ENCODE measurements at regions not wholly inside any gene's neighbourhood (a gene's known extent, or its start where the extent isn't known, plus 50 kb on each side); places are given as distances from the start of the nearest gene placed in this dataset.

GRCh38 chr7:96949766-96950165, 55.6 kb upstream of the DLX6 start:
- no peaks in the 10 kb centered on the region for H3K4me1 ChIP-seq (ENCODE audit: insufficient read depth, insufficient read length)
- no peak for DNase-seq (ENCODE audit: low read depth, low spot score)
- no peak overlapping the region for H3K4me3 ChIP-seq (ENCODE audit: insufficient read length, low read depth)
- no peaks in the 10 kb centered on the region for H3K27me3 ChIP-seq (ENCODE audit: insufficient read depth, insufficient read length)
- no peak for TF ChIP-seq SUZ12 (IDR thresholded peaks at IDR 0.05; ENCODE audit: extremely low read depth, insufficient read depth, insufficient read length)
- TF ChIP-seq YY1 (IDR thresholded peaks at IDR 0.05; ENCODE audit: insufficient read depth, insufficient read length) = no peak
- TF ChIP-seq ZNF274 (IDR thresholded peaks at IDR 0.05; ENCODE audit: low read depth, low read length) = no peak
- no peak overlapping the region for H3K9ac ChIP-seq (ENCODE audit: insufficient read length, low read depth)
- H3K36me3 ChIP-seq (ENCODE audit: insufficient read depth, insufficient read length, low read length) = no peaks in the 10 kb centered on the region
- no peaks in the 10 kb centered on the region for H3K9me3 ChIP-seq (ENCODE audit: insufficient read depth, low read length)

GRCh38 chr7:96952974-96953391, 52.4 kb upstream of the DLX6 start:
- no peak overlapping the region for H3K4me3 ChIP-seq (ENCODE audit: insufficient read length, low read depth)
- no peak for DNase-seq (ENCODE audit: low read depth, low spot score)
- H3K36me3 ChIP-seq (ENCODE audit: insufficient read depth, insufficient read length, low read length) = no peaks in the 10 kb centered on the region
- no peaks in the 10 kb centered on the region for H3K27me3 ChIP-seq (ENCODE audit: insufficient read depth, insufficient read length)
- no peaks in the 10 kb centered on the region for H3K4me1 ChIP-seq (ENCODE audit: insufficient read depth, insufficient read length)
- H3K9ac ChIP-seq (ENCODE audit: insufficient read length, low read depth) = no peak overlapping the region
- H3K9me3 ChIP-seq (ENCODE audit: insufficient read depth, low read length) = no peaks in the 10 kb centered on the region
- no peak for TF ChIP-seq ZNF274 (IDR thresholded peaks at IDR 0.05; ENCODE audit: low read depth, low read length)
- TF ChIP-seq YY1 (IDR thresholded peaks at IDR 0.05; ENCODE audit: insufficient read depth, insufficient read length) = no peak
- no peak for TF ChIP-seq SUZ12 (IDR thresholded peaks at IDR 0.05; ENCODE audit: extremely low read depth, insufficient read depth, insufficient read length)

GRCh38 chr7:96953676-96954513, 51.5 kb upstream of the DLX6 start:
- DNase-seq (ENCODE audit: low read depth, low spot score) = no peak
- TF ChIP-seq SUZ12 (IDR thresholded peaks at IDR 0.05; ENCODE audit: extremely low read depth, insufficient read depth, insufficient read length) (no peak), YY1 (IDR thresholded peaks at IDR 0.05; ENCODE audit: insufficient read depth, insufficient read length) (no peak), ZNF274 (IDR thresholded peaks at IDR 0.05; ENCODE audit: low read depth, low read length) (no peak)
- Histone ChIP-seq H3K27me3 (ENCODE audit: insufficient read depth, insufficient read length) (no peaks in the 10 kb centered on the region), H3K4me3 (ENCODE audit: insufficient read length, low read depth) (no peak overlapping the region), H3K36me3 (ENCODE audit: insufficient read depth, insufficient read length, low read length) (no peaks in the 10 kb centered on the region), H3K4me1 (ENCODE audit: insufficient read depth, insufficient read length) (no peaks in the 10 kb centered on the region), H3K9me3 (ENCODE audit: insufficient read depth, low read length) (no peaks in the 10 kb centered on the region), H3K9ac (ENCODE audit: insufficient read length, low read depth) (no peak overlapping the region)
